Caco-2 (cell line): ENCODE measurements at regions not wholly inside any gene's neighbourhood (a gene's known extent, or its start where the extent isn't known, plus 50 kb on each side); places are given as distances from the start of the nearest gene placed in this dataset.

Source experiments
- BruUV-seq: library from RNA; stranded (reverse); fragments of 400-500 nt; replicated peaks from 2 replicates; lab custom pipeline; 2021; lab: Mats Ljungman, UMichigan
- CTCF ChIA-PET: fragments of 300-600 bp; sonication (Branson Sonifier 250); formaldehyde crosslinking; loops from one replicate; lab custom pipeline; 2022; ENCODE audit warnings: antibody characterized with exemption; lab: Charles Lee
- POLR2A ChIA-PET: fragments of 300-600 bp; sonication (Branson Sonifier 250); formaldehyde crosslinking; loops from one replicate; lab custom pipeline; 2022; ENCODE audit warnings: antibody characterized with exemption; lab: Charles Lee
- DNase-seq, 2 experiments: peaks; one replicate each; pipeline versions ENCODE4 v3.0.0 to v3.0.0-alpha.2; 2020 to 2022
- H3K27me3 ChIP-seq: replicated peaks from 2 replicates; pipeline ENCODE4 v1.6.0; 2011; ENCODE audit warnings: low read length; ENCODE audit not compliant: control insufficient read depth, insufficient read depth
- H3K36me3 ChIP-seq: 2 replicates; pipeline ENCODE4 v1.5.1; 2011; ENCODE audit warnings: low read length; ENCODE audit not compliant: control insufficient read depth, insufficient read depth
- H3K4me1 ChIP-seq: fragments of 250-450 bp; sonication (Bioruptor Pico); 2 replicates; pipeline ENCODE4 v1.5.1; 2020; ENCODE audit warnings: mild to moderate bottlenecking
- H3K4me3 ChIP-seq: 2 replicates; pipeline ENCODE4 v1.5.1; 2011; ENCODE audit warnings: low read depth, mild to moderate bottlenecking, control low read depth, low read length
- H3K9me3 ChIP-seq: fragments of 250-450 bp; sonication (Bioruptor Pico); 2 replicates; pipeline ENCODE4 v1.5.1; 2020; ENCODE audit warnings: mild to moderate bottlenecking, moderate library complexity
- H3K27ac Mint-ChIP-seq: one replicate; pipeline ENCODE4 v1.8.0; 2022; ENCODE audit warnings: mixed read lengths; ENCODE audit not compliant: unreplicated experiment
- H3K27me3 Mint-ChIP-seq: one replicate; pipeline ENCODE4 v1.8.0; 2022; ENCODE audit warnings: mixed read lengths; ENCODE audit not compliant: insufficient read depth, unreplicated experiment
- H3K36me3 Mint-ChIP-seq: one replicate; pipeline ENCODE4 v1.8.0; 2022; ENCODE audit warnings: mild to moderate bottlenecking, mixed read lengths; ENCODE audit not compliant: insufficient read depth, unreplicated experiment
- H3K4me1 Mint-ChIP-seq: one replicate; pipeline ENCODE4 v1.8.0; 2022; ENCODE audit warnings: low read depth, mixed read lengths; ENCODE audit not compliant: unreplicated experiment
- H3K4me3 Mint-ChIP-seq: one replicate; pipeline ENCODE4 v1.8.0; 2022; ENCODE audit warnings: mild to moderate bottlenecking, moderate library complexity, mixed read lengths; ENCODE audit not compliant: unreplicated experiment
- H3K9me3 Mint-ChIP-seq: one replicate; pipeline ENCODE4 v1.8.0; 2022; ENCODE audit warnings: mixed read lengths; ENCODE audit not compliant: unreplicated experiment
- intact Hi-C: fragments of 100-400 bp; cut with micrococcal nuclease; formaldehyde crosslinking; loops from one replicate; pipeline ENCODE4 v1.10.0; 2022; ENCODE audit not compliant: unreplicated experiment
- TF ChIP-seq, protein P1 (sequence below), 2 experiments: fragments of 200-600 bp in 1 of 2; IDR thresholded peaks; 1 replicate in 1 of 2; 2 replicates in 1 of 2; pipeline versions ENCODE4 v1.5.1 to v1.8.0; 2011 to 2022; ENCODE audit warnings: antibody characterized with exemption in 1 of 2, control low read depth in 1 of 2, inconsistent platforms in 1 of 2, low read depth in 1 of 2, low read length in 1 of 2, mild to moderate bottlenecking in 1 of 2, moderate library complexity in 1 of 2; ENCODE audit not compliant: insufficient read depth in 1 of 2, severe bottlenecking in 1 of 2, unreplicated experiment in 1 of 2

DNA sequence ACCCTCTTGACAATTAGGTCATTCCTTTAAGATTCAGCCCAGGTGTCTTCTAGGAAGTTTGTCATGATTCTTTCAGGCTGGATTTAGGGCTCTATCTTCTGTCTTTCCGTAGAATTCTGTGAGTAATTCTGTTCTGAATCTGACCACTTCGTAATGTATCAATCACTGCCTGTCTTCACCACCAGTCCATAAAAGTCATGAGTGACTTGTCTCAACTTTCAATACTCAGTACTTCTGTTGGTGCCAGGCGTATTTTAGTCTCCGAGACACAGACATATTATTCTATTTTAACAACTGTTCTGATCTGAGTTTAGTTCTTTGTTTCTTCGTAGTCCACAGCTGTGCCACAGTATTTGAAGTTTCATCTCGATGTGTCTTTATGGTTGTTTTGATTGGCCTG is 310.7 kb downstream of the PPARGC1A start:
- H3K4me1 ChIP-seq = no peaks in the 10 kb centered on the region
- BruUV-seq = no TSS peak
- CTCF ChIA-PET = no interaction called here
- Mint-ChIP-seq H3K27ac (no peak overlapping the region), H3K4me1 (no peaks in the 10 kb centered on the region), H3K27me3 (no peaks in the 10 kb centered on the region), H3K9me3 (no peaks in the 10 kb centered on the region), H3K4me3 (no peak overlapping the region), H3K36me3 (no peaks in the 10 kb centered on the region)
- POLR2A ChIA-PET = no interaction called here
- TF ChIP-seq, protein P1, sequence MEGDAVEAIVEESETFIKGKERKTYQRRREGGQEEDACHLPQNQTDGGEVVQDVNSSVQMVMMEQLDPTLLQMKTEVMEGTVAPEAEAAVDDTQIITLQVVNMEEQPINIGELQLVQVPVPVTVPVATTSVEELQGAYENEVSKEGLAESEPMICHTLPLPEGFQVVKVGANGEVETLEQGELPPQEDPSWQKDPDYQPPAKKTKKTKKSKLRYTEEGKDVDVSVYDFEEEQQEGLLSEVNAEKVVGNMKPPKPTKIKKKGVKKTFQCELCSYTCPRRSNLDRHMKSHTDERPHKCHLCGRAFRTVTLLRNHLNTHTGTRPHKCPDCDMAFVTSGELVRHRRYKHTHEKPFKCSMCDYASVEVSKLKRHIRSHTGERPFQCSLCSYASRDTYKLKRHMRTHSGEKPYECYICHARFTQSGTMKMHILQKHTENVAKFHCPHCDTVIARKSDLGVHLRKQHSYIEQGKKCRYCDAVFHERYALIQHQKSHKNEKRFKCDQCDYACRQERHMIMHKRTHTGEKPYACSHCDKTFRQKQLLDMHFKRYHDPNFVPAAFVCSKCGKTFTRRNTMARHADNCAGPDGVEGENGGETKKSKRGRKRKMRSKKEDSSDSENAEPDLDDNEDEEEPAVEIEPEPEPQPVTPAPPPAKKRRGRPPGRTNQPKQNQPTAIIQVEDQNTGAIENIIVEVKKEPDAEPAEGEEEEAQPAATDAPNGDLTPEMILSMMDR (IDR thresholded peaks at IDR 0.05; ENCODE audit: insufficient read depth in 1 of 2, low read depth in 1 of 2, low read length in 1 of 2, severe bottlenecking in 1 of 2, unreplicated experiment in 1 of 2) = no peak
- DNase-seq = no peak
- no peaks in the 10 kb centered on the region for H3K9me3 ChIP-seq
- intact Hi-C loops = no loop called here
- H3K4me3 ChIP-seq = no peak overlapping the region
- H3K36me3 ChIP-seq = no peaks in the 10 kb centered on the region
- H3K27me3 ChIP-seq = no peaks in the 10 kb centered on the region

- Mint-ChIP-seq H3K36me3 (no peaks in the 10 kb centered on the region), H3K4me1 (no peaks in the 10 kb centered on the region), H3K9me3 (no peaks in the 10 kb centered on the region), H3K27ac (no peak overlapping the region), H3K27me3 (no peaks in the 10 kb centered on the region), H3K4me3 (no peak overlapping the region)
- no peaks in the 10 kb centered on the region for H3K9me3 ChIP-seq
- no TSS peak for BruUV-seq
- no peak for DNase-seq
- CTCF ChIA-PET = no interaction called here
- POLR2A ChIA-PET = no interaction called here
- no peaks in the 10 kb centered on the region for H3K36me3 ChIP-seq
- no peak overlapping the region for H3K4me3 ChIP-seq
- no peaks in the 10 kb centered on the region for H3K27me3 ChIP-seq
- intact Hi-C loops = no loop called here
- H3K4me1 ChIP-seq = no peaks in the 10 kb centered on the region
- TF ChIP-seq, protein P1 (IDR thresholded peaks at IDR 0.05; ENCODE audit: insufficient read depth in 1 of 2, low read depth in 1 of 2, low read length in 1 of 2, severe bottlenecking in 1 of 2, unreplicated experiment in 1 of 2) = no peak
Observed at GRCh38 chr4:23577398-23577797, 312.4 kb downstream of the PPARGC1A start.

DNA sequence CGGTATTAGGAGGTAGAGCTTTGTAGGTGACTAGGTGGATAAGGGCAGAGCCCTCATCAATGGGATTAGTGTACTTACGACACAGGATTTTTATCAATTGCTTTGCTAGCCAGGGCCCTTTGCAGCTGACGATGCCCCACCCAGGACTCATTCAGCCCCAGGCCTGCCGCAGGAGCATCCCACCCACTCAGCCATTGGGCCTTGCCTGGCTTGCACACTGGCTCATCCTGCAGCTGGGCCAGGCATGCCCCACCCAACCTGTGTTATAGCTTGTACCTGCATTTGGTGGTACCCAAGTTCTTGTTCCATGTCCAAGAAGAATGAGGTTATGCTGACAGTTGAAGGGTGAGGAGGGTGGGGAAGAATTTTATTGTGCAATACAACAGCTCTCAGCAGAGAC is 317.5 kb downstream of the PPARGC1A start:
- ChIA-PET CTCF (no interaction called here), POLR2A (no interaction called here)
- BruUV-seq = no TSS peak
- DNase-seq = no peak
- no peaks in the 10 kb centered on the region for H3K36me3 ChIP-seq
- Mint-ChIP-seq H3K4me3 (no peak overlapping the region), H3K4me1 (no peaks in the 10 kb centered on the region), H3K9me3 (no peaks in the 10 kb centered on the region), H3K36me3 (no peaks in the 10 kb centered on the region), H3K27ac (no peak overlapping the region), H3K27me3 (peaks cover 2% of the 10 kb centered on the region)
- no peaks in the 10 kb centered on the region for H3K4me1 ChIP-seq
- TF ChIP-seq, protein P1 (IDR thresholded peaks at IDR 0.05; ENCODE audit: insufficient read depth in 1 of 2, low read depth in 1 of 2, low read length in 1 of 2, severe bottlenecking in 1 of 2, unreplicated experiment in 1 of 2) = no peak
- no peak overlapping the region for H3K4me3 ChIP-seq
- intact Hi-C loops = no loop called here
- no peaks in the 10 kb centered on the region for H3K27me3 ChIP-seq
- no peaks in the 10 kb centered on the region for H3K9me3 ChIP-seq
